AG04450 (cell line): ENCODE measurements at regions not wholly inside any gene's neighbourhood (a gene's known extent, or its start where the extent isn't known, plus 50 kb on each side); places are given as distances from the start of the nearest gene placed in this dataset.

Experiments used
- CTCF ChIA-PET: fragments of 300-600, 350-600 bp; formaldehyde crosslinking; extraction: SDS; loops from one replicate; lab custom pipeline; 2022; ENCODE audit warnings: antibody characterized with exemption, inconsistent platforms; lab: Charles Lee
- POLR2A ChIA-PET: fragments of 350-600 bp; formaldehyde crosslinking; extraction: SDS; loops from one replicate; lab custom pipeline; 2021; ENCODE audit warnings: antibody characterized with exemption, inconsistent platforms; lab: Yijun Ruan, JAX
- DNase-seq: peaks from one replicate; pipeline ENCODE4 v3.0.0-alpha.2; 2011; ENCODE audit warnings: low read depth, low spot score
- H3K27ac ChIP-seq: one replicate; pipeline ENCODE4 v1.5.1; 2012; ENCODE audit warnings: low read depth, low read length, control low read depth
- H3K27me3 ChIP-seq: one replicate; pipeline ENCODE4 v1.6.0; 2012; ENCODE audit warnings: low read length; ENCODE audit not compliant: control insufficient read depth, insufficient read depth
- H3K4me3 ChIP-seq: 2 replicates; pipeline ENCODE4 v1.5.1; 2011; ENCODE audit warnings: mild to moderate bottlenecking, low read depth, low read length, control low read depth
- H3K9me3 ChIP-seq: 2 replicates; pipeline ENCODE4 v1.5.1; 2012; ENCODE audit warnings: low read length; ENCODE audit not compliant: control insufficient read depth, insufficient read depth
- TF ChIP-seq, protein P1 (sequence below): IDR thresholded peaks from 2 replicates; pipeline ENCODE4 v1.5.1; 2011; ENCODE audit warnings: low read depth, low read length, control low read depth, inconsistent platforms

DNA sequence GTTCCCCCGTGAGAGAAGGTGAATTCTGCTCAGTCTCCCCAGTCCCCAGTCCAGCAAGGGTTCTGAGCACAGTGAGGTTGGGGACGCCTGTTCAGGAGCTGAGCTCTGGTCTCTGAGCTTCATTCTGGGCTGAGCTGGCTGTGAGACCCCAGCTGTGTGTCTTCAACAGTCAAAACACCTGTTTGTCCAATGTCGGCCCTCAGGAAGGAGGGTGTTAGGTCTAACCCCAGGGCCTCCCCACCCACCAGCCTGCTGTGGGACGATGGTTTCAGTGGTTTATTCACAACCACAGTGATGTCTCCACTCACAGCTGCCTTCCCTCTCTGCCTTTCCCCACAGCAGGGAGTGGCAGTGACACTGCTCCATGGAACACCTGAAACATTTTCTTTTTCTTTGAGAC, 1282.9 kb downstream of the TBC1D22A start:
- no peak for DNase-seq
- no peaks in the 10 kb centered on the region for H3K27me3 ChIP-seq
- no peak overlapping the region for H3K27ac ChIP-seq
- CTCF ChIA-PET: no interaction called here
- H3K9me3 ChIP-seq: peaks cover 74% of the 10 kb centered on the region
- TF ChIP-seq, protein P1, sequence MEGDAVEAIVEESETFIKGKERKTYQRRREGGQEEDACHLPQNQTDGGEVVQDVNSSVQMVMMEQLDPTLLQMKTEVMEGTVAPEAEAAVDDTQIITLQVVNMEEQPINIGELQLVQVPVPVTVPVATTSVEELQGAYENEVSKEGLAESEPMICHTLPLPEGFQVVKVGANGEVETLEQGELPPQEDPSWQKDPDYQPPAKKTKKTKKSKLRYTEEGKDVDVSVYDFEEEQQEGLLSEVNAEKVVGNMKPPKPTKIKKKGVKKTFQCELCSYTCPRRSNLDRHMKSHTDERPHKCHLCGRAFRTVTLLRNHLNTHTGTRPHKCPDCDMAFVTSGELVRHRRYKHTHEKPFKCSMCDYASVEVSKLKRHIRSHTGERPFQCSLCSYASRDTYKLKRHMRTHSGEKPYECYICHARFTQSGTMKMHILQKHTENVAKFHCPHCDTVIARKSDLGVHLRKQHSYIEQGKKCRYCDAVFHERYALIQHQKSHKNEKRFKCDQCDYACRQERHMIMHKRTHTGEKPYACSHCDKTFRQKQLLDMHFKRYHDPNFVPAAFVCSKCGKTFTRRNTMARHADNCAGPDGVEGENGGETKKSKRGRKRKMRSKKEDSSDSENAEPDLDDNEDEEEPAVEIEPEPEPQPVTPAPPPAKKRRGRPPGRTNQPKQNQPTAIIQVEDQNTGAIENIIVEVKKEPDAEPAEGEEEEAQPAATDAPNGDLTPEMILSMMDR: no peak
- no peak overlapping the region for H3K4me3 ChIP-seq
- POLR2A ChIA-PET: no interaction called here

DNA sequence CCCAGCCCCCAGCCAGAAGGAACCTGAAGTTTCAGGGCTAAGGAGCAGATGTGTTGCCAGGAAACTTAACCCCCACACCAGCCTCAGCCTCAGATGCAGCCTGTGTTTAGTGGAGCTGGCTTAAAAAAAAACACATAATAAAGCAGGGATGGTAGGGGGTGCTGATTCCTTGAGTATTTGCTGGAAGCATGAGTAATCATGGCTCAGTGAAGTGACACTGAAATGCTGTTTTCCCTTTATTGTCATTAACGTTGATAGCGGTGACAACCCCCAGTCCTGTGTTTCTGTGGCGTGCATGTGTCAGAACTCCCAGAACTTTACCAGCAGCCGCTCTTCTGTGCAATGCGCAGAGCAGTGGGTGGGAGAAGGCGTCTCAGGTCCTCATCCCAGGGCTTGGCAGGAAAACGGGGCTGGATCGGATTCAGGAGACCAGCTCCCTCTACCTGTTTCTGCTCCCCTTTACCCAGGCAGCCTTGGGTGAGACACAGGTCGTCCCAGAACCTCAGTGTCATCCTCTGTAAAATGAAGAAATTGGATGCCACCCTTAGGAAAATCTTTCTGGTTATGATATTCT, 1282.1 kb downstream of the TBC1D22A start:
- ChIA-PET POLR2A (no interaction called here), CTCF (no interaction called here)
- no peak for DNase-seq
- Histone ChIP-seq H3K27ac (no peak overlapping the region), H3K27me3 (no peaks in the 10 kb centered on the region), H3K9me3 (peaks cover 67% of the 10 kb centered on the region), H3K4me3 (no peak overlapping the region)
- TF ChIP-seq, protein P1: no peak

DNA sequence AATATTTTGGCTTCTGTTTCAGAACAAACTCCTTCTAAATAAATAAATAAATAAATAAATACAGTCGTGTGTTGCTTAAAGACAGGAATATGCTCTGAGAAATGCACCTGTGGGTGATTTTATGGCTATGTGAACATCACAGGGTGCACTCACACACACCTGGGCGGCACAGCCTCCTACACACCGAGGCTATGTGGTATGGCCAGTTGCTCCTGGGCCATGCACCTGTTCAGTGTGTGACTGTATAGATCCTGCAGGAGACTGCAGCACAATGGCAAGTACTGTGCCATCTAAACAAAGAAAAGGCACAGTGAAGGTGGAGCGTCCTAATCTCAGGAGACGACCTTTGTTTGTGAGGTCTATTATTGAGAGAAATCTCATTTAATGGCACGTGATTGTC, 1281.1 kb downstream of the TBC1D22A start:
- TF ChIP-seq, protein P1: no peak
- no peak overlapping the region for H3K27ac ChIP-seq
- ChIA-PET CTCF (no interaction called here), POLR2A (no interaction called here)
- no peaks in the 10 kb centered on the region for H3K27me3 ChIP-seq
- H3K9me3 ChIP-seq: peaks cover 65% of the 10 kb centered on the region
- H3K4me3 ChIP-seq: no peak overlapping the region
- no peak for DNase-seq

DNA sequence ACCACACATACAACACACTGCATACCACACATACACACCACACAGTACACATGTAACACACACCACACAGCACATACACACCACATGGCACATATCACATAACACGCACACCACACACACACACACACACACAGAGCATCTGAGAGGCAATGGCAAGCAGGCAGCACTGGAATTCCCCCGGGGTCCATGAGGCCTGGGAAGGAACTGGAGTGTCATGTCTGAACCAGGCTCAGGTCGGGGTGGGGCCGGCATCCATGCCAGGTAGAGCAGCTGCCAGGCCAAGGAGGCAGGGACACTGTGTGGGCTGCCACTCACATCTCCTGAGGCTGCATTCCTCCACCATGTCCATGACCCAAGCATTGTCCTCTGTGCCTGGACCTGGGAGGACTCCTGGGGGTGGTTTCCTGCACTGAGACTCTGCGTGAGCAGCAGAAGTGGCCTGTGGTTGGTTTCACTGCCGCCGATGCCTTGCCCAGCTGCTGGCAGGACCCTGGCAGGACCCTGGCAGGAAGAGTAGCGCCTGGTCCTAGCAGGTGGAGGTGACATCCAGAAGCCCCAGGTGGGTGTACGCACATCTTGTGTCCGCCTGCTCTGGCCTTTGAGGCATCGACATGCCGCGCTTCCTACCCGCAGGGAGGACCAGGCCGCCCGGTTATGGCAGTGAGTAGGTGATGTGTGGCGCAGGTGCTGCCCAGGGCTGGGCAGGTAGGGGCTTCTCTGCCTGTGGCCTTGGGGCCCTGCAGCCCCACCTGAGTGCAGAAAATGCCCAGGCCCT, 1280.4 kb downstream of the TBC1D22A start:
- Histone ChIP-seq H3K27me3 (no peaks in the 10 kb centered on the region), H3K9me3 (peaks cover 61% of the 10 kb centered on the region), H3K4me3 (no peak overlapping the region), H3K27ac (no peak overlapping the region)
- no peak for DNase-seq
- ChIA-PET POLR2A (no interaction called here), CTCF (no interaction called here)
- TF ChIP-seq, protein P1: no peak

DNA sequence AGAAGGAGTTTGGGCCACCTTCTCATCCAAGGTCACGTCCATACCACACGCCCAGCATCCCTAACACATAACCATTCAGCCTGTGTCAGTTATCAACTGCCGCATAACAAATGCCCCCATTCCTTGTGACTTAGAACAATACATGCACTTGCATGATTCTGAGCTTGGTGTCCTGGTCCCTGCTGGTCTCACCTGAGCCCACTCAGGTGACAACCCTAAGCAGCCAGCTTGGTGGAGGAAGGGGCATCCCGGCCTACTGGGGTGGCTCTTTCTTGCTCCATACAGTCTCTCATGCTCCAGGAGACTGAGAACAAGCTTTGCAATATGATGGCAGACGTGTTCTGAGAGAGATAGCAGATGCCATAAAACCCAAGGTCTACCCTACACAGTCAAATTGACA, 1276.9 kb downstream of the TBC1D22A start:
- peaks cover 50% of the 10 kb centered on the region for H3K9me3 ChIP-seq
- H3K27ac ChIP-seq: no peak overlapping the region
- no peak for DNase-seq
- ChIA-PET CTCF (no interaction called here), POLR2A (no interaction called here)
- no peak overlapping the region for H3K4me3 ChIP-seq
- H3K27me3 ChIP-seq: no peaks in the 10 kb centered on the region
- TF ChIP-seq, protein P1: no peak
